CD4-positive, alpha-beta T cell treated with Interleukin-10 for 1 hour (primary cell): ENCODE measurements at regions not wholly inside any gene's neighbourhood (a gene's known extent, or its start where the extent isn't known, plus 50 kb on each side); places are given as distances from the start of the nearest gene placed in this dataset.
"Not testable (repeated sequence)": the region's sequence is repeated elsewhere in the genome, so short reads cannot be mapped to it uniquely, and the experiment has no call there.

Source experiments
- DNase-seq: peaks from one replicate; pipeline ENCODE4 v3.0.0-alpha.2; 2020

GRCh38 chr15:32536507-32537172, 56.6 kb upstream of the GOLGA8N start:
- peak; percentile 50 for DNase-seq

- not testable (repeated sequence) for DNase-seq
These were observed 57.2 kb upstream of the GOLGA8N start for GRCh38 chr15:32536057-32536493.

- not testable (repeated sequence) for DNase-seq
These were observed 57.9 kb upstream of the GOLGA8N start for GRCh38 chr15:32535150-32535898.

GRCh38 chr15:32522900-32523299, 67.5 kb upstream of the GOLGA8O start:
- not testable (repeated sequence) for DNase-seq

- not testable (repeated sequence) for DNase-seq
These were observed 67.0 kb upstream of the GOLGA8O start for GRCh38 chr15:32522421-32522820.

GRCh38 chr15:32518976-32519375, 63.5 kb upstream of the GOLGA8O start:
- not testable (repeated sequence) for DNase-seq

GRCh38 chr15:32518013-32518412, 62.6 kb upstream of the GOLGA8O start:
- DNase-seq, result not testable (repeated sequence)

- DNase-seq, result not testable (repeated sequence)
These were observed 61.5 kb upstream of the GOLGA8O start for GRCh38 chr15:32516954-32517353.

GRCh38 chr15:32513378-32513777, 57.9 kb upstream of the GOLGA8O start:
- DNase-seq, result not testable (repeated sequence)

- DNase-seq, result not testable (repeated sequence)
These were observed 54.6 kb upstream of the GOLGA8O start for GRCh38 chr15:32510027-32510426.

- DNase-seq, result not testable (repeated sequence)
These were observed 52.6 kb upstream of the GOLGA8O start for GRCh38 chr15:32508081-32508480.

GRCh38 chr15:32506787-32507186, 51.4 kb upstream of the GOLGA8O start:
- DNase-seq, result not testable (repeated sequence)

GRCh38 chr15:32505633-32506032, 50.2 kb upstream of the GOLGA8O start:
- not testable (repeated sequence) for DNase-seq
